GM12878 (cell line): ENCODE measurements at regions not wholly inside any gene's neighbourhood (a gene's known extent, or its start where the extent isn't known, plus 50 kb on each side); places are given as distances from the start of the nearest gene placed in this dataset.

Experiments used
- ATAC-seq: fragments of 200-7000 bp; cut with Tn5 transposase; 3 replicates; pipeline ENCODE4 v1.9.1; 2020; ENCODE audit warnings: mild to moderate bottlenecking, moderate library complexity
- BruUV-seq: library from RNA; stranded (reverse); fragments of 400-500 nt; replicated peaks from 2 replicates; lab custom pipeline; 2021; lab: Mats Ljungman, UMichigan
- CTCF ChIA-PET: fragments of 300-600 bp; sonication (Branson Sonifier 250); formaldehyde crosslinking; extraction: SDS; loops from one replicate; lab custom pipeline; 2021; ENCODE audit warnings: inconsistent platforms; lab: Yijun Ruan, JAX
- POLR2A ChIA-PET: fragments of 350-600 bp; formaldehyde crosslinking; extraction: SDS; loops from one replicate; lab custom pipeline; 2021; ENCODE audit warnings: inconsistent platforms; lab: Charles Lee
- RAD21 ChIA-PET: fragments of 300-600 bp; sonication (Branson Sonifier 250); formaldehyde crosslinking; loops from one replicate; lab custom pipeline; 2023; ENCODE audit warnings: antibody characterized with exemption; ENCODE audit not compliant: unreplicated experiment; lab: Charles Lee
- SMC1A ChIA-PET: fragments of 300-600 bp; sonication (Branson Sonifier 250); formaldehyde crosslinking; loops from one replicate; lab custom pipeline; 2023; ENCODE audit not compliant: unreplicated experiment, uncharacterized antibody; lab: Charles Lee
- DNase-seq: peaks from one replicate; pipeline ENCODE4 v3.0.0-alpha.2; 2011; ENCODE audit warnings: low read depth, low spot score
- FAIRE-seq: peaks from 3 replicates; lab custom pipeline; 2011; peaks lifted over from hg19 to GRCh38; lab: Jason Lieb, UNC
- H2AFZ ChIP-seq: 2 replicates; pipeline ENCODE4 v1.6.0; 2011; ENCODE audit warnings: low read depth, low read length, control low read depth; ENCODE audit not compliant: control insufficient read depth
- H3K27ac ChIP-seq: 2 replicates; pipeline ENCODE4 v1.5.1; 2011; ENCODE audit warnings: control low read depth; ENCODE audit not compliant: control insufficient read depth, insufficient read depth
- H3K27me3 ChIP-seq, 2 experiments: replicated peaks in 1 of 2; 2 replicates each; pipeline versions ENCODE4 v1.6.0 to v1.6.1; 2011; ENCODE audit warnings: low read length in 1 of 2; ENCODE audit not compliant: control insufficient read depth in 2 of 2, insufficient read depth in 2 of 2
- H3K36me3 ChIP-seq, 2 experiments: 2 replicates each; pipeline ENCODE4 v1.5.1; 2011; ENCODE audit warnings: low read length in 1 of 2; ENCODE audit not compliant: control insufficient read depth in 2 of 2, insufficient read depth in 2 of 2
- H3K4me1 ChIP-seq: 2 replicates; pipeline ENCODE4 v1.6.1; 2011; ENCODE audit warnings: mild to moderate bottlenecking, low read length, moderate library complexity, mixed read lengths; ENCODE audit not compliant: control insufficient read depth, insufficient read depth
- H3K4me2 ChIP-seq: 2 replicates; pipeline ENCODE4 v1.6.0; 2011; ENCODE audit warnings: control low read depth; ENCODE audit not compliant: control insufficient read depth, insufficient read depth
- H3K4me3 ChIP-seq: fragments of 200-600 bp; sonication (generic); 2 replicates; pipeline ENCODE4 v1.5.1; 2016
- H3K79me2 ChIP-seq: 2 replicates; pipeline ENCODE4 v1.6.0; 2011; ENCODE audit warnings: low read length; ENCODE audit not compliant: control insufficient read depth, insufficient read depth
- H3K9ac ChIP-seq: 2 replicates; pipeline ENCODE4 v1.8.0; 2011; ENCODE audit warnings: low read length, control low read depth, mixed read lengths; ENCODE audit not compliant: control insufficient read depth, insufficient read depth
- H3K9me3 ChIP-seq: replicated peaks from 3 replicates; pipeline ENCODE4 v1.5.1; 2011; ENCODE audit warnings: mild to moderate bottlenecking, low read length; ENCODE audit not compliant: control insufficient read depth, insufficient read depth
- H4K20me1 ChIP-seq: 2 replicates; pipeline ENCODE4 v1.6.0; 2011; ENCODE audit not compliant: control insufficient read depth, insufficient read depth
- DPF2 ChIP-seq: fragments of 450-650 bp; IDR thresholded peaks from 2 replicates; pipeline ENCODE4 v1.6.1; 2017; ENCODE audit warnings: mild to moderate bottlenecking
- EED ChIP-seq: sonication (generic); IDR thresholded peaks from 2 replicates; pipeline ENCODE4 v1.6.1; 2016; ENCODE audit warnings: antibody characterized with exemption, low read depth
- FOS ChIP-seq: IDR thresholded peaks from 3 replicates; pipeline ENCODE4 v1.6.1; 2011; ENCODE audit warnings: borderline replicate concordance; ENCODE audit not compliant: insufficient read length; ENCODE audit errors: extremely low read depth
- HDGF ChIP-seq: fragments of 450-650 bp; IDR thresholded peaks from 2 replicates; pipeline ENCODE4 v1.6.1; 2016; ENCODE audit warnings: antibody characterized with exemption
- IKZF1 ChIP-seq: fragments of 450-650 bp; conservative IDR thresholded peaks from 2 replicates; pipeline ENCODE4 v1.6.1; 2017; ENCODE audit warnings: antibody characterized with exemption, mild to moderate bottlenecking
- IKZF2 ChIP-seq, 2 experiments: fragments of 450-650 bp; IDR thresholded peaks; 2 replicates each; pipeline ENCODE4 v1.6.1; 2017; ENCODE audit warnings: mild to moderate bottlenecking in 2 of 2, moderate library complexity in 2 of 2
- IRF4 ChIP-seq: IDR thresholded peaks from 2 replicates; pipeline ENCODE4 v1.6.1; 2011; ENCODE audit warnings: low read depth, low read length
- MEF2B ChIP-seq: fragments of 450-650 bp; IDR thresholded peaks from 2 replicates; pipeline ENCODE4 v1.6.1; 2018; ENCODE audit warnings: mild to moderate bottlenecking, moderate library complexity; ENCODE audit not compliant: partially characterized antibody, poor library complexity, severe bottlenecking
- NKRF ChIP-seq: fragments of 450-650 bp; conservative IDR thresholded peaks from 2 replicates; pipeline ENCODE4 v1.6.1; 2017; ENCODE audit warnings: mild to moderate bottlenecking, moderate library complexity
- RAD21 ChIP-seq: IDR thresholded peaks from 2 replicates; pipeline ENCODE4 v1.6.1; 2011; ENCODE audit warnings: mild to moderate bottlenecking, low read depth, low read length, moderate library complexity; ENCODE audit not compliant: insufficient read depth
- YY1 ChIP-seq: IDR thresholded peaks from 2 replicates; pipeline ENCODE4 v1.6.1; 2011; ENCODE audit warnings: low read depth, mild to moderate bottlenecking, low read length
- WGBS: methylation state at CpG from one replicate; pipeline ENCODE4 v1.1.6; 2016; ENCODE audit warnings: low lambda C conversion rate; ENCODE audit not compliant: insufficient replicate concordance, insufficient coverage; ENCODE audit errors: missing lambda C conversion rate; 5-methylcytosine and 5-hydroxymethylcytosine counted together
- in situ Hi-C: fragments of 300-500 bp; cut with MboI; formaldehyde crosslinking; loops from 9 replicates; pipeline ENCODE4 v1.14.3; 2018; ENCODE audit warnings: mixed read lengths
- intact Hi-C: fragments of 100-400 bp; cut with micrococcal nuclease; formaldehyde crosslinking; loops from one replicate; pipeline ENCODE4 v1.14.2; 2022; ENCODE audit not compliant: unreplicated experiment

GRCh38 chr5:103469288-103470040 is 93.1 kb downstream of the NUDT12 start:
- H3K36me3 ChIP-seq, result no peaks in the 10 kb centered on the region
- ChIA-PET POLR2A (no interaction called here), SMC1A (interaction anchor here (1.2 kb wide), 2 partner anchors 237 to 278 kb away, joined by 3 to 6 read pairs; no protein-coding TSS in a partner anchor)
- no peak for DNase-seq
- in situ Hi-C loops, result loop anchor here (5.0 kb wide), 1 partner anchor 237 kb away; no protein-coding TSS in a partner anchor
- no peaks in the 10 kb centered on the region for H3K79me2 ChIP-seq
- no peak for FAIRE-seq
- no peak for ATAC-seq
- no peak overlapping the region for H3K9ac ChIP-seq
- H3K4me1 ChIP-seq, result no peaks in the 10 kb centered on the region
- H4K20me1 ChIP-seq, result no peaks in the 10 kb centered on the region
- no peaks in the 10 kb centered on the region for H3K27me3 ChIP-seq
- TF ChIP-seq RAD21 (no peak), FOS (no peak), EED (no peak), IKZF1 (no peak), IKZF2 (IDR thresholded peaks at IDR 0.05) (no peak), HDGF (no peak), DPF2 (no peak), IRF4 (no peak), MEF2B (no peak), NKRF (no peak), YY1 (no peak)
- TF ChIP-seq, all 136 proteins: peak for 0
- no peak overlapping the region for H3K4me3 ChIP-seq
- no TSS peak for BruUV-seq
- CTCF ChIA-PET, result interaction anchor here (0.6 kb wide), 1 partner anchor 212 kb away, joined by 3 read pairs; no protein-coding TSS in a partner anchor
- H2AFZ ChIP-seq, result no peak overlapping the region
- H3K9me3 ChIP-seq, result no peaks in the 10 kb centered on the region
- RAD21 ChIA-PET, result no interaction called here
- intact Hi-C loops, result loop anchor here (10.0 kb wide), 3 partner anchors 335 to 1595 kb away; no protein-coding TSS in a partner anchor
- WGBS, result 51% methylated on average over 3 of the region's 3 CpGs
- no peak overlapping the region for H3K4me2 ChIP-seq
- no peak overlapping the region for H3K27ac ChIP-seq
